Mesothelial cell of epicardium (in vitro differentiated cells): ENCODE measurements at regions not wholly inside any gene's neighbourhood (a gene's known extent, or its start where the extent isn't known, plus 50 kb on each side); places are given as distances from the start of the nearest gene placed in this dataset.

Experiments used
- DNase-seq, 2 experiments: peaks; one replicate each; pipeline ENCODE4 v3.0.0; 2021; ENCODE audit warnings: low spot score in 2 of 2; ENCODE audit not compliant: unreplicated experiment in 2 of 2
- H3K27ac Mint-ChIP-seq: 2 replicates; pipeline ENCODE4 v1.8.0; 2021; ENCODE audit warnings: mixed read lengths
- H3K27me3 Mint-ChIP-seq: 2 replicates; pipeline ENCODE4 v1.8.0; 2021; ENCODE audit warnings: low read depth, mixed read lengths
- H3K36me3 Mint-ChIP-seq: 2 replicates; pipeline ENCODE4 v1.8.0; 2021; ENCODE audit warnings: mixed read lengths
- H3K4me1 Mint-ChIP-seq: 2 replicates; pipeline ENCODE4 v1.8.0; 2021; ENCODE audit warnings: mixed read lengths
- H3K4me3 Mint-ChIP-seq: 2 replicates; pipeline ENCODE4 v1.8.0; 2021; ENCODE audit warnings: mild to moderate bottlenecking, moderate library complexity, mixed read lengths
- H3K9me3 Mint-ChIP-seq: 2 replicates; pipeline ENCODE4 v1.8.0; 2021; ENCODE audit warnings: mixed read lengths
- TF ChIP-seq, protein P1 (sequence below): fragments of 200-600 bp; sonication (generic); IDR thresholded peaks from one replicate; pipeline ENCODE4 v1.5.0; 2021; ENCODE audit warnings: antibody characterized with exemption; ENCODE audit not compliant: unreplicated experiment

DNA sequence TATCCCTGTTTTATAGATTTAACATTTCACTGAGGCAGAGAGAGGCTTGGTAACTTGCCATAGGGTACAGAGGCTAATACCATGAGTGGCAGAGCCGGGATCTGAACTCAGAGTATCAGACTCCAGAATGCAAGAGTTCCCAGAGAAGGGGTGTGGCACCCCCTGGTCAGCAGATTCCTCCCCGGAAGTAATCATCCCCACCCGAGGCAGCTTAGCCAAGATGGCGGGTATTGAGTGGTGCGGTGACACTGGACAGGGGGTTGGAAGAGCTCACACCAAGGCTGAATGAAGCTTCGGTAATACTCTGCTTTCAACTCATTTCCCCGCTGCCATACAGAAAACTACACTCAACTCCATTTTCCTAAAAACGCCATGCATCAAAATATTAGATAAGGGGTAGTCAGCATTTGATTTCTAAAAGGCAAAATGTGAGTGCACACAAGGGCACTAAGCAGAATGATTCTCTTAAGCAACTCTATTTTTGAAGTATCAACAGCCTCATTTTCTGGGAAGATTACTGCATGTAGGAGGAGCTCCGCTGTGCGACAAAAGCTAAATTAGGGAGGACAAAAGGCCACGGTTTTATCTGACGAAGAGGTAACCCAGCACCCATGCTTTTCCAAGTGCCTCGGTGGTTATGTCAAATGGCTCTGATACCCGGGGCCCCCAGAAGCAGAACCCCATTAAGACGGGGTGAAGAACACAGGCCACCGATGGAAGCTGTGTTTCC, 166.7 kb downstream of the NUP210 start:
- TF ChIP-seq, protein P1, sequence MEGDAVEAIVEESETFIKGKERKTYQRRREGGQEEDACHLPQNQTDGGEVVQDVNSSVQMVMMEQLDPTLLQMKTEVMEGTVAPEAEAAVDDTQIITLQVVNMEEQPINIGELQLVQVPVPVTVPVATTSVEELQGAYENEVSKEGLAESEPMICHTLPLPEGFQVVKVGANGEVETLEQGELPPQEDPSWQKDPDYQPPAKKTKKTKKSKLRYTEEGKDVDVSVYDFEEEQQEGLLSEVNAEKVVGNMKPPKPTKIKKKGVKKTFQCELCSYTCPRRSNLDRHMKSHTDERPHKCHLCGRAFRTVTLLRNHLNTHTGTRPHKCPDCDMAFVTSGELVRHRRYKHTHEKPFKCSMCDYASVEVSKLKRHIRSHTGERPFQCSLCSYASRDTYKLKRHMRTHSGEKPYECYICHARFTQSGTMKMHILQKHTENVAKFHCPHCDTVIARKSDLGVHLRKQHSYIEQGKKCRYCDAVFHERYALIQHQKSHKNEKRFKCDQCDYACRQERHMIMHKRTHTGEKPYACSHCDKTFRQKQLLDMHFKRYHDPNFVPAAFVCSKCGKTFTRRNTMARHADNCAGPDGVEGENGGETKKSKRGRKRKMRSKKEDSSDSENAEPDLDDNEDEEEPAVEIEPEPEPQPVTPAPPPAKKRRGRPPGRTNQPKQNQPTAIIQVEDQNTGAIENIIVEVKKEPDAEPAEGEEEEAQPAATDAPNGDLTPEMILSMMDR, result no peak
- Mint-ChIP-seq H3K27ac (no peak overlapping the region), H3K4me1 (no peaks in the 10 kb centered on the region), H3K4me3 (no peak overlapping the region), H3K36me3 (no peaks in the 10 kb centered on the region), H3K27me3 (peaks cover 10% of the 10 kb centered on the region), H3K9me3 (no peaks in the 10 kb centered on the region)
- DNase-seq, result no peak

DNA sequence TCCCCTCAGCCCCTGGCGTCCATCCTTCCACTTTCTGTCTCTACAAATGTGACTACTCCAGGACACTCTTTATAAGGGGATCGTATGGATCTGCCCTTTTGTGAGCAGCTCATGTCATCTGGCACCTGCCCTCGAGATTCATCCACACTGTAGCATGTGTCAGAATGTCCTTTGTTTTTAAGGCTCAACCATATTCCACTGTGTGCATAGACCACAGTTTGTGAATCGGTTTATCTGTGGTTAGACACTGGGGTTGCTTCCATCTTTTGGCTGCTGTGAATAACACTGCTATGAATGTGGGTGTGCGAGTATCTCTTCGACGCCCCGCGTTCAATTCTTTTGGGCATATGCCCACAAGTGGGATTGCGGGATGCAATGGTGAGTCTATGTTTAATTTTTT, 167.9 kb downstream of the NUP210 start:
- no peaks in the 10 kb centered on the region for H3K36me3 Mint-ChIP-seq
- no peaks in the 10 kb centered on the region for H3K4me1 Mint-ChIP-seq
- H3K4me3 Mint-ChIP-seq, result no peak overlapping the region
- H3K27me3 Mint-ChIP-seq, result peaks cover 10% of the 10 kb centered on the region
- no peaks in the 10 kb centered on the region for H3K9me3 Mint-ChIP-seq
- DNase-seq, result no peak
- TF ChIP-seq, protein P1, result no peak
- no peak overlapping the region for H3K27ac Mint-ChIP-seq

DNA sequence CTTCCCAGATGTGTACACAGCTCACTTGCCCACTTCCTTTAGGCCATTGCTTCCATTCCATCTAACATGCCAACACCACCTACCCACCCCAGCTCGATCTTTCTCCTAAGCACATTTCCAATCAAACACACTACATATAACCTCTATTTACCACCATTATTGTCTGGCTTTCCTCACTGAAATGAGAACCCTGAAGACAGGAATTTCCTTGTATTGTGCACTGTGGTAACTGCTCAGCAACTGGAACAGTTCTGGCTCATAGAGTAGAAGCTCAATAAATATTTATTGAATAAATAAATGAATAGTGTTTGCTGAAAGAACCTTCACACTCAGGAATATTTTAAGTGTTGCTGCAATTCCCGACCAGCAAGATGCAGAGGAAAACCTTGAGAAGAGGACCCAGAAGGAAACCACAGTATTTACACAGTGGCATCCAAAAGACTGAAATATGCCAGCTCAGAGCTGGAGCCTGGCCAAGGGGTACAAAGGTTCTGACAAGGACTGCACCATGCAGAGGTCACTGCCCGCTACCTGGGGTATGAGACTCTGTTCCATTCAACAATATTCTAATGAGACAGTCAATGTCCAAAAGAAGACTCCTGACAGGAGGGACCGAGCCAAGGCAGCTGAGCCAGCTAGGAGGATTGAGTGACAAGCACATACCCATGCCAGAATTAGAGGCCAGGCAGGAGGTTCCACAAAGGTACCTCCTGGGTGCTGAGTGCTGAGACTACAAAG, 168.8 kb downstream of the NUP210 start:
- Mint-ChIP-seq H3K9me3 (no peaks in the 10 kb centered on the region), H3K36me3 (no peaks in the 10 kb centered on the region), H3K27ac (no peak overlapping the region), H3K27me3 (peaks cover 8% of the 10 kb centered on the region), H3K4me3 (no peak overlapping the region), H3K4me1 (no peaks in the 10 kb centered on the region)
- TF ChIP-seq, protein P1, result no peak
- DNase-seq, result no peak

DNA sequence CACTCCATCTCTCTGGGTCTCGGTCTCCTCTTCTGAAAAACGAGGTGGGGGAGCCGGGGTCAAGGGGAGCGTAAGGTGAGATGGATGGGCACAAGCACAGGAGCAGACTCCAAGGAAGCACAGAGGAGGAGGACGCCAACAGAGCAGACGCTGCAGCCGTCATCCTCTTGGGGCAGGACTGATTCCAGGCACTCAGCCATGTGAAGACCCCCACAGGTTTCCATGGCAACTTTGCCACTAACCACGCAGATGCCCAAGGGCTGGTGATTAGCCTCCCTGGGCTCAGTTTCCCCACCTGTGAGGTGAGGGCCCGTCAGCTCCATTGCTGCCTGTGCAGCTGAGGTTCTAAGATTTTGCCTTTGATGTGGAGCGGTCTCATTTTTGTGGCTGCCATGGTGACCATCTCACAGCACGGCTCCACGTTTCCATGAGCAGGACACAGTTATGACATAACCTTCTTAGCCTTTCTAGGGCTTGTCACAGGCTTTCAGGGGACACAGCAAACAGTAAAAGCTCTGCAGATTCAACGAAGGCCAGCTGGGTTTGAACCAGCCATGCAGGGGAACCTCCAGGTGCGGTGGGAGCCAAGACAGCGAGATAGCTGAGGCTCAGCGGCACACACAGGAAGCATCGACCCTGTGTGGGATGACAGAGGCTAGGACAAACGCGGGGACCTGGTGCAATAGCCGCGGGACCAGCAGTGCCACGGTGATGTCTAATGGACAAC, 170.3 kb downstream of the NUP210 start:
- no peak for DNase-seq
- TF ChIP-seq, protein P1, result no peak
- Mint-ChIP-seq H3K4me3 (no peak overlapping the region), H3K27me3 (peaks cover 6% of the 10 kb centered on the region), H3K27ac (no peak overlapping the region), H3K36me3 (no peaks in the 10 kb centered on the region), H3K4me1 (no peaks in the 10 kb centered on the region), H3K9me3 (no peaks in the 10 kb centered on the region)

DNA sequence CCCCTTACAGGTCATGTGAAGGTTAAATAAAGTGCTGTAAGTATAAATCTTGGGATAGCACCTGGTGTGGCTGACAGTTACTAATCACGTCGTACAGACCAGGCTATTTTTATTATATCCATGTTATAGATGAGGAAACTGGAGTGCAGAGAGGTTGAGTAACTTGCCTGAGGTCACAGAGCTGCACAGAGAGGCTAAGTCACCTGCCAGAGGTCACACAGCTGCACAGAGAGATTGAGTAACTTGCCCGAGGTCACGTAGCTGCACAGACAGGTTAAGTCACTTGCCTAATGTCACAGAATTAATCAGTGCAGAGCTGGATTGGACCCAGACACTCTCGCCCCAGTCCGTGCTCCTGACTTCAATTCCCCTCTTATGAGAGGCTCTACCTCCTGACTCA, 171.5 kb downstream of the NUP210 start:
- Mint-ChIP-seq H3K27me3 (peaks cover 6% of the 10 kb centered on the region), H3K9me3 (no peaks in the 10 kb centered on the region), H3K27ac (no peak overlapping the region), H3K36me3 (no peaks in the 10 kb centered on the region), H3K4me1 (no peaks in the 10 kb centered on the region), H3K4me3 (no peak overlapping the region)
- DNase-seq, result no peak
- TF ChIP-seq, protein P1, result no peak
